ENCODE measurements at regions not wholly inside any gene's neighbourhood (a gene's known extent, or its start where the extent isn't known, plus 50 kb on each side); places are given as distances from the start of the nearest gene placed in this dataset.

DNA sequence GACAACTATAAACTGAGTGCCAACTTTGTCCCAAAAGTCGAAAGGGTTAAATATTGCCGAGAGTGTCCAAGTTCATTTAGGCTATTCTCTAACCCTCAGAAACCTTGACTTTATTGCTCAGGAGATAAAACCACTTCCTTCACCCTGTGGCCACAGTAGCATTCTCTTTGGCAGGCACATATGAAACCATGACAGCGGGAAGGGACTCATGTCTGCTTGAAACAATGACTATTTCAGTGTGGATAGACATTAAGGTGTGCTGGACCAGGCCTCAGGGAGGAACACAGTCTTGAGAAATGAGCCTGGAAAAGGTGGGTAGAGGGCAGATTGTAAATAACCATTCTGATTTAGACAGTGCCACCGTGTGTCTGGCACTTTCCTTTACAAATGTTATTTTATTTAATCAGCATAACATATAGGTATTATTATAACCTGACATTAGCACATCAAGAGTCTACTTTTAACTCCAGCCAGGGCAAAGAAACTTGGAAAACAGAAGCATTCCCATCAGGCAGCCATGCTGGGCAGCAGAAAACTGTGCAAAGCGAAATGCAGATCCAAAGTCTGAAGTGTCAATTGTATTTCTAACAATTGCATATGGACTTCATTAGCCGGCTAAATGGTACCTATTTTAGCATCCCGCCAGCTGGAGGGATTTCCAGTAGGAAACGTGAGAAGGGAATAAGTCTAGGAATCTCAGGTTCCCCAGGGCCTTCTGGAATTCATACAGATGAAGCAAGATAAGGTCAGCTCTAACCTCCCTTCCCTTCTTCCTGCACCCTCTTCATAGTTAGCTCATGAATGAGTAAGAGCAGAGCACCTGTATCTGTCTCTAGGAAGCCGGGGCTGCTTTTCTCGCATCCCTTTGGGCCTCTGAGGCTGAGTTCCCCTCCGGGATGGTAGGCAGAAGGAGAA, 212.8 kb upstream of the ELAC2 start:
- TF ChIP-seq, protein P1, sequence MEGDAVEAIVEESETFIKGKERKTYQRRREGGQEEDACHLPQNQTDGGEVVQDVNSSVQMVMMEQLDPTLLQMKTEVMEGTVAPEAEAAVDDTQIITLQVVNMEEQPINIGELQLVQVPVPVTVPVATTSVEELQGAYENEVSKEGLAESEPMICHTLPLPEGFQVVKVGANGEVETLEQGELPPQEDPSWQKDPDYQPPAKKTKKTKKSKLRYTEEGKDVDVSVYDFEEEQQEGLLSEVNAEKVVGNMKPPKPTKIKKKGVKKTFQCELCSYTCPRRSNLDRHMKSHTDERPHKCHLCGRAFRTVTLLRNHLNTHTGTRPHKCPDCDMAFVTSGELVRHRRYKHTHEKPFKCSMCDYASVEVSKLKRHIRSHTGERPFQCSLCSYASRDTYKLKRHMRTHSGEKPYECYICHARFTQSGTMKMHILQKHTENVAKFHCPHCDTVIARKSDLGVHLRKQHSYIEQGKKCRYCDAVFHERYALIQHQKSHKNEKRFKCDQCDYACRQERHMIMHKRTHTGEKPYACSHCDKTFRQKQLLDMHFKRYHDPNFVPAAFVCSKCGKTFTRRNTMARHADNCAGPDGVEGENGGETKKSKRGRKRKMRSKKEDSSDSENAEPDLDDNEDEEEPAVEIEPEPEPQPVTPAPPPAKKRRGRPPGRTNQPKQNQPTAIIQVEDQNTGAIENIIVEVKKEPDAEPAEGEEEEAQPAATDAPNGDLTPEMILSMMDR (conservative IDR thresholded peaks at IDR 0.05): peak; percentile 39; the same call in 1 of the 2 replicates
- no peak overlapping the region for H3K27ac ChIP-seq

DNA sequence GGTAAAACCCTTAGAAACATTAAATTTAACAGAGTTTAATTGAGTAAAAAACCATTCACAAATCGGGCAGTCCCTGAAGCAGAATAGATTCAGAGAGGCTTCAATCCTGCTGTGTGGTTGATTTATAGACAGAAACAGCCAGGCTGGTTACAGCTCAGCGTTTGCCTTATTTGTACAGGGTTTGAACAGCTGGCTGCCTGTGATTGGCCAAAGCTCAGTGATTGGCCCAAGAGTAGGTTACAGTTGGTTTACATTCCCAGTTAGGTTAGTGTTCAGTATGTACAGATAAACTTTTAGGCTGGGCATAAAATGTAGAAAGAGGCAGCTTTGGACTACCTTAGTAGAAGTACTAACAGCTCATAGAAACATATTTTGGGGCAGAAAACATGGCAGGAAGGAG, 210.4 kb upstream of the ELAC2 start:
- H3K27ac ChIP-seq: no peak overlapping the region
- TF ChIP-seq, protein P1 (conservative IDR thresholded peaks at IDR 0.05): no peak

DNA sequence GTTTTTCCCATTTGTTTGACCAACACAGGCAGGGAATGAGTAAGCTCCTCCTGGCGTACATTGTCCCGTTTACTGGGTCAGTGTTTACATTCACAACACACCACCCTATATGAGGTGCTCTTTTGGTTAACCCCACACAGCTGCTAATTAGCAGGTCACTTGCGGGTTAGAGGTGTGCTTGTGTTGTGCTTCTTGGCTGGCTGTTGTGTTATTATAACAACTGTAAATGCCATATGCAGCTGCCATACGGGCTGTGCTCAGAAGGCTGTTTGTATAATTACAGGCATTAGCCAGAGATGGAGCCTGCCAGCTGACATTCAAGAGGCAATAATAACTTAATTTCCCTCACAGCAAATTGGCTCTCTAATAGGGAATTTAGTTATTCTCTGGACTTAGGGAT, 205.1 kb upstream of the ELAC2 start:
- no peak overlapping the region for H3K27ac ChIP-seq

DNA sequence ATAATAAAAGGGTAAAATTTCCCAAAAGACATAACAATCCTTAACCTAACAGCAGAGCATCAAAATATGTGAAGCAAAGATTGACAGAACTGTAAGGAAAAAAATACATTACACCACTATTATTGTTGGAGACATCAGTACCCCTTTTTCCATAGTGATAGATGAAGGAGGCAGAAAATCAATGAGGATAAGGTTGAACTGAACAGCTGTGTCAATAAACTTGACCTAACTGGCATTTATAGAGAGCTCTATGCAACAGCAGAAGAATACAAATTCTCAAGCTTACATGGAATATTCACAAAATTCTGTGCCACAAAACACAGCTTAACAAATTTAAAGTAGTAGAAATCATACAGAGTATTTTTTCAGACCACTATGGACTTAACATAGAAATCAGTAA, 195.0 kb upstream of the ELAC2 start:
- TF ChIP-seq, protein P1 (conservative IDR thresholded peaks at IDR 0.05): no peak
- H3K27ac ChIP-seq: no peak overlapping the region

More for the DNA sequence above, 205.1 kb upstream of the ELAC2 start:
- TF ChIP-seq, protein P1 (conservative IDR thresholded peaks at IDR 0.05): no peak

DNA sequence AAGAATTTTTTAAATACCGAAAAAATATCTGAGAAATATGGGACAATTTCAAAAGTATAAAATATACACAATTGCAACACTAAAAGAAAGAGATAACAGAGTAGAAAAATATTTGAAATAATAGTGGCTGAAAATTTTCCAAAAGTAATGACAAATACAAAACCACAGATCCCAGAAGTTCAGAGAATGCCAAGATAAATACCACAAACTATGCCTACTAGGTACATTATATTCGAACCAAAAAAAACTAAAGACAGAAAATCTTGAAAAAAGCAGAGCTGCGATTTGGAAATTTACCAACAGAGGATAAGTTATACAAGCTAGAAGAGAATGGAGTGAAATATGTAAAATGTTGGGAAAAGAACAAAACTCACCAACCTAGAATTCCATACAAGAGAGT, 191.3 kb upstream of the ELAC2 start:
- no peak overlapping the region for H3K27ac ChIP-seq
- TF ChIP-seq, protein P1 (conservative IDR thresholded peaks at IDR 0.05): no peak

DNA sequence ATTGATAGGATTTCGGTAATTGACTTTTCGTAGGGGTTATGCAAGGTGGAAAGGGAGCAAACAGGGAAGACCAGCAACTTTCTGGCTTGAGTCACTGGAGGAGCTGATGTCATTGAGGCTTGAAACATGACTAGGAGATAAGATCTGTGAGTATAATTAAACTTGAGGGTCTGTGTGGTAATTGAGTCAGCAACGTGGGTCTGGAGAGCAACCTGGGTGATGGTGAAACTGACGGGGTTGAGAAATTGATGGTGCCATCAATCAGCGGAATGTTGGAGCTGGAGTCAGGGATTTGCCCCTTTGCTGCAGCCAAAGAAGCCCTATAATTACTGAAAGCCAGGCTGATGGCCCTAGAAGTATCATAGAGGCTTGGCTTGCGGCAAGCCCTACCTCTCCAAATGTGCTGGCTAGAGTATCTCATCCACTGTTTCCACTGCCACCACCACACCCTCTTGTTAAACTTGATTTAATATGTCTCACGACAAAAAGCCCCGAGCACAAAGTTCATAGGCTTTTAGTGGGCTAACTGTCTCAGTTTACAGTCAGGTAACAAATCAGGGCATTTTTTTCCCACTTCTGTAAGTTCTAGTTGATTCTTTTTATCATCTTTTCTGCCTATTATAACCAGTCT, 186.9 kb upstream of the ELAC2 start:
- TF ChIP-seq, protein P1 (conservative IDR thresholded peaks at IDR 0.05): no peak
- H3K27ac ChIP-seq: no peak overlapping the region

DNA sequence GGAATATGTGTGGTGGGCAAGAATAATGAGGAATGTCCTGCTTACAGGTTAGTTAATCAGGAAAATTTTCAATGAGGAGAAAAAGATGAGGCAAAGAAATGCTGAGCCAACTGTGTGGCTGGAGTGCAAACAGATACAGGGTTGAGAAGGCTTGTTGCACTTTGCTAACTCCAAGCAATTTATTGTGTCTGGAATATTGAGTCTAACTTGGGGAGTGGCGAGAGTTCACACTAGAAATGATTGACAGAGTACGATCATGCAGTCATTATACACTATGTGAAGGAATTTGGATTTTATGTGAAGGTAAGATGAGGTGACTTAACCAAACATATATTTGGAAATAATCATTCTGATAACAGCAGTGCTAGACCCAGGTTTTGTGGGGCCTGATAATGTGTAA, 185.0 kb upstream of the ELAC2 start:
- H3K27ac ChIP-seq: no peak overlapping the region
- TF ChIP-seq, protein P1 (conservative IDR thresholded peaks at IDR 0.05): no peak

Measured in VCaP (cell line).